Lower leg skin (tissue), 3 donors: ENCODE measurements at regions not wholly inside any gene's neighbourhood (a gene's known extent, or its start where the extent isn't known, plus 50 kb on each side); places are given as distances from the start of the nearest gene placed in this dataset.

ENCODE experiments used
- CTCF ChIP-seq, 3 donors: fragments of 450-650 bp; IDR thresholded peaks; one replicate each; pipeline ENCODE4 v1.5.1; 2016; ENCODE audit warnings: antibody characterized with exemption in 3 of 3, mild to moderate bottlenecking in 3 of 3, moderate library complexity in 2 of 3
- POLR2A ChIP-seq, 2 donors: fragments of 450-650 bp; IDR thresholded peaks; one replicate each; pipeline ENCODE4 v1.6.1; 2016 to 2017; ENCODE audit warnings: antibody characterized with exemption in 2 of 2, mild to moderate bottlenecking in 1 of 2, moderate library complexity in 1 of 2

- TF ChIP-seq CTCF (IDR thresholded peaks at IDR 0.05) = no peak
- TF ChIP-seq POLR2A (IDR thresholded peaks at IDR 0.05) = no peak
Observed at GRCh38 chr11:110374921-110375320, 54.8 kb upstream of the FDX1 start.
